ENCODE measurements at regions not wholly inside any gene's neighbourhood (a gene's known extent, or its start where the extent isn't known, plus 50 kb on each side); places are given as distances from the start of the nearest gene placed in this dataset.
"Not testable (repeated sequence)": the region's sequence is repeated elsewhere in the genome, so short reads cannot be mapped to it uniquely, and the experiment has no call there.

DNA sequence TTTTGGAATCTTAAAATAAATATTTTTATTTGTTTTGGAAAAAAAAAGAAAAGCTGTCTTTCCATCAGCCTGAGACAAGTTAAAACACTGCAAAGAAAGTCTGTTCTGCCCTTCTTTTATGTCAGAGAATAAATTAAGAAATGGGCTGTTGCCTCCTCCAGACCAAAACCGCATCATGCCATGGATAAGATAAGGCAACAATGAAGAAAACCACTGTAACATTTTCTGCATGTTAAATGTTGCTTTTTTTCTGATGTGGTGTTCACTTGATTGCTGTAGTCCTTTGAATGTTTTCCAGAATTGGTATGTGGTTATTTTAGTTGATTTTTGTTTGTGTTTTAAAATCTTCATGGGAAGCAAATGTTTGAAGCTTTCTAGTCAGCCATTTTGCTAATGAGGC is 319.2 kb upstream of the CNTN5 start:
- DNase-seq (ENCODE audit: low read depth): no peak

DNA sequence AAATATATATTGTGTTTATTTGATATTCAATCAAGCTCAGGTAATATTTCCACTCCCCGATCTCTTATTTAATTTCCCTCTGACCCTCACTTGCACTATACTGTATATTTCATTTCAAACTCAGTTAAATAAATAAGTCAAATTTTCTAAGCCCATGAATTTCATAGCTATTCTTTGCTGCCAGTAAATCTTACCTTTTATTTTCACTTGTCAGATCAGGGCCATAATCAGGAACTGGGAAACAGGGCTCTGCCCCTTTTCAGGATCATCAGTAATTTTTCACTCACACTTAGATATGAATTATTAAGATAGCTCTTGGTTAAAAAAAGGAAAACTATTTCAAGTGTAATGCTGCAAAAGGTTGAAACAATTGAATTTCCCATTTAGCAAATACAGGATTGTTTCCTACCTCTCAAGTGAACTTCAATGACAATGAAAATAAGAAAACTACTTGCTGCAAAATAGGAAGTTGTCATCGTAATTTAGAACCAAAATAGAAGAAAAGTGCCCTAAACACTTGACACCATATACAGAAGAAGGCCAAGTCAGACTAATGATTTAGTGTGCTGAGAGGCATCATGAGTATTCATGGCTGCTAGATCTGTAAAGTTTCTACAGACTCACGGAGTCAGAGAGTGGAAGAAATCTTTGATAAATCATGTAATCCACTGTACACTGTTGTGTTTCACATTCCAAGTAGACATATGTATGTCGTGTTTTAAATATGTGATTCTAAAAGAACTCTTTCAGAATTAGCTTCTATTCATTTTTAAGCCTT is 316.8 kb upstream of the CNTN5 start:
- DNase-seq (ENCODE audit: low read depth): no peak

DNA sequence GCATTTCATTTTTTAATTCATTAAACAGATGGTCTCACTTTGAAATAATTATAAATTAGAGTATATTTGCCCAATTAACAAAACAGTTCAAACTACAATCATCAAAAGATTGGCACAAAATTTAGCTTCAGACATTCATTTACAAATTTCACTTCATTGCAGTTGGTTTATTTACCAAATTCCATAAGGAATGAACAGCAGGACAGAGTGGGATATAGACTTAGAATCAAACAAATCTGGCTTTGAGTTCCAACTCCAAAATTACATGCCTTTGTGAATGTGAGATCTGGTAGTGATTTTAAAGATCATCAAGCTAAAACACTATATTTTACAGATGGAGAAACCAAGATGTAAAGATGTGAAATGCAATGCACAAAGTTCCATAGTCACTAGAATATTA is 310.7 kb upstream of the CNTN5 start:
- no peak for DNase-seq (ENCODE audit: low read depth)

DNA sequence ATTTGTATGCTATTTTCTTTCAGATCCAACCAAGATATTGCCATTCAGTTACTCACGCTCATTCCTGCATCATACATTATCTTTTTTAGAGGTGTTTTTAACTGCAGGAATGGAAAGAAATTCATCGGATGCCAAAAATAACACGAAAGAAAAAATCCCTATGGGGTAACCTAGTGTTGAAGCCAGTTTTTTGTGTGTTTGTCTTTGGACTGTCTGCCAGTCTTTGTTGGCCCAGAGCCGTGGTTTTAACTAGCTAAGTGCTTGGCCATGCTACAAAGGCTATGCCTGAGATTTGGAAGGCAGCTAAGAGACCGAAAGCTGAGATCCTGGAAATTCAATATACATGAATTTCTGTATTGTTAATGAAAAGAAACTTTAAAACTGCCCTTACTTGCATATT is 309.8 kb upstream of the CNTN5 start:
- no peak for DNase-seq (ENCODE audit: low read depth)

DNA sequence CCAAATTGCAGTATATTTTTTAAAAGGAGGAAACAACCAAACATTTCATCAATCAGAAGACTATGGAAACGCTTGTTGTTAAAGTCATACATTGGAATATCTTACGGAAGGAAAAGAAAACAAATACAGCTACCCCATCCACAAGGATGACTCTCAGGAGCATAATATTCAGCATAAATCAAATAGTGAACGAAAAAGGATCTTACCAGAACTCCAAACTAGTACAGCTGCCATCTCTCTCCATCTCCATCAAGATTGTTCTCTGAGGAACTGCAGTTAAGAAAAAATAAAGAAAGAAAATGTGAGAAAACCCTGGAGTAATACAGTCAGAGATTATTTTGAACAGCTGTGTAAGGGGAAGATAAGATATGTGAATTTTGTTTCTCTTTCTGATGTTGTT is 299.8 kb upstream of the CNTN5 start:
- DNase-seq (ENCODE audit: low read depth): no peak

DNA sequence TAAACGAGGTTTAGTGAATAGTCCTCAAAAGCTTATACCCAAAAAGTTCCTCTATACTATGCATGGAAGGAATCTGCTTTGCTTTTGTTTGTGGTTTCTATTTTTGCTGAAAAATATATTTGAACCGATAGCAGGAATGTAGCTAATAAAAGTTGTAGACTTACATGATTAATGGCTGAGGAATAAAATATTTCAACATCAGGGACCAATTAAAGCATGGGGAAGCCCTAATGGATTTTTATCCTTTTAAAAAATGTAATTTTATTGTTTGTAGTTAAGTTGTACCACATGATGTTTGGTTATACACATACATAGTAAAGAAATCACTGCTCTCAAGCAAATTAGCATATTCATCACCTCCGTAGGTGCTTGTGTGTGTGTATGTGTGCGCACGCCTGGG is 295.3 kb upstream of the CNTN5 start:
- DNase-seq (ENCODE audit: low read depth): no peak

DNA sequence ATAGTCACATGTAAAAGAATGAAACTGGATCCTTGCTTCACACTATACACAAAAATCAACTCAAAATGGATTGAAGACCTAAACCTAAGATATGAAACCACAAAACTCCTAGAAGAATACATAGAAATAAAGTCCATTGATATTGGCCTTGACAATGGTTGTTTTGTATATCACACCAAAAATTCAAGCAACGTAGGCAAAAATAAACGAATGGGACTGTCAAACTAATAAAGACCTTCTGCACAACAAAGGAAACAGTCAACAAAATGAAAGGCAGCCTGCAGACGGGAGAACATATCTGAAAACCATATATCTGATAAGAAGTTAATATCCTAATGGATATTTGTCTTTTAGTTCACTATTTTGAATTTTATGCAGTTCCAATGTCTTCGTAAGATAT is 292.3 kb upstream of the CNTN5 start:
- DNase-seq (ENCODE audit: low read depth): no peak

DNA sequence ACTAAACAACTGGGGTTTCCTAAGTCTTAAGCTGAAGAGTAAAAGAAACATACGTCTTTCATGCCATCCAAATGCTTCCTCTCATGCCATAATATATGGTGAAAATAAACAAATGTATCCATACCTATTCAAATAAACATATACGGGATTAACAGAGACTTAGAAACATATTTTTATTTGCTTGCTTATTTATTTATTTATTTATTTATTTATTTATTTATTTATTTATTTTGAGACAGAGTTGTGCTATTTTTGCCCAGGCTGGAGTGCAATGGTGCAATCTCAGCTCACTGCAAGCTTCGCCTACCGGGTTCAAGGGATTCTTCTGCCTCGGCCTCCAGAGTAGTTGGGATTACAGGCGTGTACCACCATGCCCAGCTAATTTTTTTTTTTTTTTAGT is 291.6 kb upstream of the CNTN5 start:
- no peak for DNase-seq (ENCODE audit: low read depth)

DNA sequence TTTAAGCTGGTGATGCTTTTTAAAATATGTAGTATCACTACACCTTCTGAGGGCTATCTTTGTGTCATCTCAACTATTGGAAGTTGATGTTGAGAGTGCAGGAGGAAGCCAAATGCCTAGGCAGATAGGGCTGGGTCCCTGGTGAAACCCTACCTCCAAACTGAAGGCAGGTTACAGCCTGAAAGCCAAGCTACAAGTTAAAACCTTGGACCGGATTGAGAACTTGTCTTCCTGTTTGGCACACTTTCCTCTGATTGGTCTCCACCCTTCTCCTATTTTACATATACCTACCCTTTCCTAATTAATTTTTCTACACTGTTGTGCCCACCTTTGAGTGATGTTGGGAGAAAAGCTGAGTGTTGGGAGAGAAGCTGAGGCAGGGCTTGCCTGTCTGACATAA is 287.8 kb upstream of the CNTN5 start:
- DNase-seq (ENCODE audit: low read depth): no peak

DNA sequence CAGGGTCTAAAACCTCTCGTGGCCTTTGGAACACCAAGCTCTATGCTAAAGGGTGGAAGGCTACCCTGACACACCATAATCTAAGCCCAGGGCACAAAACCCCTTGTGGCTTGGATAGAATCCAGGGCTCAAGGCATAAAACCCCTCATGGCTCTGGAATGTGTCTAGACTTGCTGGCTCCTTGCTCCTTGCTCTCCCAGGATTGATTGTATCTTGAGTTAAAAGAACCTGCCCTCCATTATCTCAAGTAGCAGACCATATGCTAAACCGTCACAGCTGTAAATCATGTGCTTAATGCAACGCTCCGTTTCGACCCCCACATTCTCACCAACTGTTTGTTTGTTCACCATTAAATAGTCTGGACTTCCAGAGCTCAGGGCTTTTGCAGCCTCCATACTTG is 287.4 kb upstream of the CNTN5 start:
- not testable (repeated sequence) for DNase-seq (ENCODE audit: low read depth)

DNA sequence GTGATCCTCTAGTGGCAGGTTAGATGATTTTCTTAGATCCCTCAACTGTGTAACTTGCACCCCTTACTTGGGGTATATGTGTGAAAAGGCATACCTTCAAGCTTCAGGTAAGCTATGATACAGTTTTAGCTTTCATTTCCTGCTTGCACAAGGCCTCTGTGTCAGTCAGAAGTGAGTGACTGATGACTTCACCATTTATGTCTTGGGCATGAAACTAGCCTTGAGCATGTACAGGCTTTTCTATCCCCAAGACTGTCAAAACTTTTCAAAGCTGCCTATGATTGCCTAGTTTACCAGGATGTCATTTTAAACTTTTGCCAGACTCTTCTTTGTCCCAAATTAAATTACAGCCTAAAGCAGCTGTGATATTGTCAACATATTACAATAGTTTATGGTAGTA is 286.1 kb upstream of the CNTN5 start:
- no peak for DNase-seq (ENCODE audit: low read depth)

DNA sequence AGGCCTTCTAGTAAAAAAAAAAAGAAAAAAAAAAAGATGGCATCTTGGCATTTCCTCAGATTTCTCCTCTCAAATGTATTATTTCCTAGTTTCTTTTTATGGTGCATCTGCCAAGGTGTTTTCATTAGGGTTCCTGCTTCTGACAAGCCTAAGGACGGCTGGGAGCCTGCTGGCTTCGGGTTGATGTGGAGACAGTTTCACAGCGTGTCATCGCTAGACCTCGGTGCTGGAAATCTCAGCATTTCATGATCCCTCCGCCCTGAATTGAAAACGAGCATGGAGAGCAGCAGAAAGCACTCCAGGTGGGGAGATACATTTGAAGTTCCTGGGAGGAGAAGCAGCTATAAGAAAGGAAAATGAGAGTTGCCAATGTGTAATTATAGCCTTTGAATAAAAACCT is 283.9 kb upstream of the CNTN5 start:
- no peak for DNase-seq (ENCODE audit: low read depth)

DNA sequence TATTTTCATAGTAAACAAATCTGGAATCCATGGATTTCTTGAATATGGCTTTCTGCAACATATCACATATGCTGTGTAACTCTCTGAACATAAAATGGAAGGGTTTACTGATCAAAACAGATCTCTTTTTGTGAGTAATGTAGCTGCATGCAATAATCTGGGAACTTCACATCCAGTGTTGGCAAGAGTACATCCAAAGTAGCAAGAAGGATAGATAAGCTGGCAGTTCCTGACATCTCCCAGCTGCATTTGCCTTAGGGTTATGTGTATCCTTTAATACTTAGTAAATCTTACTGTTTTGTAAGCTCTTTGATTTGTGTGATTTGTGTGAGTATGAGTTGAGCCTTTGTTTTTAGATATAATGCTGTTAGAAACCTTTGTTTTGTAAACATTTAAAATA is 280.4 kb upstream of the CNTN5 start:
- DNase-seq (ENCODE audit: low read depth): no peak

DNA sequence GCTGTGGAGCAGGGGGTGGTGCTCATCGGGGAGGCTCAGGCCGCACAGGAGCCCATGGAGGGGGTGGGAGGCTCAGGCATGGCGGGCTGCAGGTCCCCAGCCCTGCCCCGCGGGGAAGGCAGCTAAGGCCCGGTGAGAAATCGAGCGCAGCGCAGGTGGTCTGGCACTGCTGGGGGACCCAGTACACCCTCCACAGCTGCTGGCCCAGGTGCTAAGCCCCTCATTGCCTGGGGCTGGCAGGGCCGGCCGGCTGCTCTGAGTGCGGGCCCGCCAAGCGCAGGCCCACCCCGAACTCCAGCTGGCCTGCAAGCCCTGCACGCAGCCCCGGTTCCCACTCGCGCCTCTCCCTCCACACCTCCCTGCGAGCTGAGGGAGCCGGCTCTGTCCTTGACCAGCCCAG is 257.3 kb upstream of the CNTN5 start:
- not testable (repeated sequence) for DNase-seq (ENCODE audit: low read depth)

DNA sequence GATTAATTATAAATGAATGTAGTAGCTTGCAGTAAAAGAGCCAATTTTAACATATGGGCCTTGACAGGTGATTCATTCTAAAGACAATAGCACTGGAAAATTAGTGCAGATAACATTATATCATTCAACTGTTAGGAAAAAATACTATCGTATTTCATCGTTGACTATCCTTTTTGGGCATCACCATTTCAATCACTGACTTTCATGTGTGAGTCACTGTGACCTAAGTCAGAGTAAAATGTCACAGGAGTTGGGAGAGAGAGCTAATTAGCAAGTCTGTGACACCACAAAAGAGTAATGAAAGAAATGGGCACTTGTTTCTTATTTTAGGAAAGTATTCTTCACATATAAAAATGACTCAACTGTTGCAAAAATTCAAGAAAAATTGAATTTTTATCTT is 253.8 kb upstream of the CNTN5 start:
- no peak for DNase-seq (ENCODE audit: low read depth)

DNA sequence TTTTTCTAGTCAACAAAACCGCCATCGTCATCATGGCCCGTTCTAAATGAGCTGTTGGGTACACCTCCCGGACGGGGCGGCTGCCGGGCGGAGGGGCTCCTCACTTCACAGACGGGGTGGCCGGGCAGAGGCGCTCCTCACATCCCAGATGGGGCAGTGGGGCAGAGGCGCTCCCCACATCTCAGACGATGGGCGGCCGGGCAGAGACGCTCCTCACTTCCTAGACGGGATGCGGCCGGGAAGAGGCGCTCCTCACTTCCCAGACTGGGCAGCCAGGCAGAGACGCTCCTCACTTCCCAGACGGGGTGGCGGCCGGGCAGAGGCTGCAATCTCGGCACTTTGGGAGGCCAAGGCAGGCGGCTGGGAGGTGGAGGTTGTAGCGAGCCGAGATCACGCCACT is 250.7 kb upstream of the CNTN5 start:
- DNase-seq (ENCODE audit: low read depth): not testable (repeated sequence)

DNA sequence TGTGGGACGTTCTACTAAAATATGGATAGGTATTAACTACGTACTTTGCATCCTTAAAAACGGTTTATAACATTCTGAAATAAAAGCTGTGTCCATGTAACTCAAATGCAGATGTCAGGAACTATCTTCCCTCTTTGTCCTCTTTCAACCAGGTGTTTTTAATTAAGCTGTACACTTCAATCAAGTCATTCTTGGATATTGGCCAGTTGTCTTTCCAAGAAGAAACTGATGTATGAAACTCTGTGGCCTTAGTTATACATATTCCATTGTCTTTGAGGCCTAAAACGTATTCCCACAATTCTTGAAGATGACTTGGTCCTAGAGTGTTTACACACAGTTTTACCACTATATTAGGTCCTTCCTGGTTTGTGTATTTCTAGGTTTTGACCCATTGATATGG is 249.0 kb upstream of the CNTN5 start:
- DNase-seq (ENCODE audit: low read depth): no peak

DNA sequence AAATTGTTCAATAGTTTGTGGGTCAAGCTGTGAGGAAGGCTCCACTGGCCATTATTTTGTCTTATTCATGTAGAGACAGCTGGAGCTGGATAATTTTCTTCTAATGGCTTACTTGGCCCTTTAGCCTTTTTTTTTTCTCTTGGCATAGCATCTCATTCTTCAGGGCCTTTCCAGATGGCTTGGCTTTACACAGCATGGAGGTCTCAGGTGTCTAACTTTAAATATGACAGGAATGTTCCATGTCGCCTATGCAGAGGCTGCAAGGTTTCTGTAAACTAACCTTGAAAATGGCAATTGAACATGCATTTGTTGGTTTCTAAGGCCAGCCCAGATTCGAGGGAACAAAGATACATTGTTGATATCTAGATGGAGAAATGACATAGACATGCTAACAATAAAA is 247.9 kb upstream of the CNTN5 start:
- DNase-seq (ENCODE audit: low read depth): no peak

DNA sequence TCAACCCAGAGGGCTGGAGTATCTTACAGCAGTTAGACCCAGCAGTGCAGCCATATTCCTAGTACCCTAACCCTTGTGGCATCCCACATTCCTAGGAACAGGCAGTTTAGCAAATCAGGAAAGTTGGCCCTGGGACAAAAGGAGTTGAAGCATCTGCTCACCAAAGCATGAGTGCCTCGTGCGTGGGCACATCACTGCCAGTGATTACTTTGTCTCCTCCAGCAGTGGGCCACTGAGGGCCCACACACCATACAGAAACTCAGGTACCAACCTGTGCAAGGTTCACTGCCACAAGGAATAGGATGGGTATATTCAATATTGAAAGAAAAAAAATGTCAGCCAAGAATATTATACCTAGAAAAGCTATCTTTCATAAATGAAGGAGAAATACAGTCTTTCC is 227.5 kb upstream of the CNTN5 start:
- DNase-seq (ENCODE audit: low read depth): no peak

DNA sequence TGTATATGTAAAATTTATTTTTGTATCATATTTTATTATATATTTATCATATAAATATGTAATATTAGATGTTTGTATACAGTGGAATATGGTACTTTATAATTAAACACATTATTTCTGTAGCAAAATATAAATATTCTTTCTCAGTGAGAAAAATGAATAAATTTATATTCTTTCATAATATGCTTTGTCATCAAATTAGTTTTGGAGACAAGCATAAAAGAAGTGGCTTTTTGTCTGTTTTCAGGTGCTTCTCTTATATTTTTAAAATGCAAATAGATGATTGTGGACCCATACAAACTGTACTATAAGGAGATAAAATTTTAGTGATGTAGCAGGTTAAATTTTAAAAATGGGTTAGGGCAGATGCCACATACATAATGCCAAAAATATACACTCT is 222.4 kb upstream of the CNTN5 start:
- no peak for DNase-seq (ENCODE audit: low read depth)

DNA sequence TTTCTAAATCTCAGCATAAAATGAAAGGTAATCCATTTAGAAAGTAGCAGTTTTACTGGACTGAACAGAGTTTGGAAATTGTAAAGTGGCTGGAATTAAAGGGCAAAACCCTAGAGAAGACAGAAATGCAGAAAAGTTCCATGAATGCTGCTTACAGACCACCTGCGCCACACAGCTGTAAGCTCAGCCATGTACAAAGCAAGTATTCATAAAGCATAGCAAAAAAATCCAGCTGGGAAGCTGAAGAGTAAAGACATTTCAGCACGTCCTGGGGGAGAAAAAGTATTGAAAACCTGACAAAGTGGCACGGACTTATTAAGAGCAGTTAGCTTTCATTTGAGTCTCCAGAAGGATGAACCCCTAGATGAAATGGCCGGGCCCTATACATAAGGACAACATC is 220.1 kb upstream of the CNTN5 start:
- DNase-seq (ENCODE audit: low read depth): no peak

DNA sequence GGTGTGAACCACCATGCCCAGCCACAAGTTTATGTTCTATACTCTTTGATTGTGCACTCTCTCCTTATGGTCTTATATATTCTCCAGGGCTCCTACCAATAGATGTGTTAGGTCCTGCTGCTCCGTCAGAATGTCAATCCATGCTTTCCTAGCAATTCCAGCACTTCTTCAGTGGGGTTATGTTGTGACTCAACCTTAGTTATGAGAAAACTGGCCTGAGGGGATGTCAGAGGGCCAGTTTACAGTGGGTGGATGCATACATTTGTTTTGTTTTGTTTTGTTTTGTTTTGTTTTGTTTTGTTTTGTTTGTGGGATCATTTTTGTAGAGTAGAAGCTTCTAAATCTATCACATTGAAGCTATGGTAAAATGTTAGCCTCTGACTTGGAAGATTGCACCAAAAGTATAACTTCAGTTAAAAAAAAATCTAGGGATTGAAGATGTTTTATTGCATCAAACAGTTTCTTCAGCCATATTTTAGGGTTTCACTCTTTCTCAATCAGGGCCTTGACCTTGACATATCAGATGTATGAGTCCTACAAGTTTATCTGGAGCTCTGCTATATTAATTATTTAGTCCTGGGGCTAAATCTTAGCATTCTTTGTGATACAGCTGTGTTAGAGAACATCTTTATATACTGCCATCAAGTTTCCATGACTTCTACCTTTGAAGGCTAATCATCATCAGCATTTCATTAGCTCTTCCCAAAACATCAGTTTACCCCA is 191.6 kb upstream of the CNTN5 start:
- DNase-seq (ENCODE audit: low read depth): no peak

DNA sequence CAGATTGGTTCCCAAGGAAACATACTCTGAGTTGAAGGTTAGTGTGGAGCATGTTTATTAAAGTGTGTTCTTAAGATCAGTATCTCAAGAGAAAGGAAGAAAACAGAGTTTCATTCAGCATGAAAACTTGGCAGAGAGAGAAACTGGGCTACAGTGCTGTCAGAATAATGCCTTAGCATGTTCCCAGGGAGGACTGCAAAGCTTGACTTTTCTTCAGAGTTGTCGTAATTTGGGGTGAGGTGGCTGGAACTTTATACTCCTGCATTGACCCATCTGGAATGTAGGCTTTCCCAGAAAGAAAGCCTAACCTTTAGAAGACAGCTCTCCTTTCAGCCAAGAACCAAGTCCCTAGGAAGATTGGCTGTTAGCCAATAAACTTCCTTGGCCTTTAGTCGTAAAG is 190.8 kb upstream of the CNTN5 start:
- DNase-seq (ENCODE audit: low read depth): no peak

DNA sequence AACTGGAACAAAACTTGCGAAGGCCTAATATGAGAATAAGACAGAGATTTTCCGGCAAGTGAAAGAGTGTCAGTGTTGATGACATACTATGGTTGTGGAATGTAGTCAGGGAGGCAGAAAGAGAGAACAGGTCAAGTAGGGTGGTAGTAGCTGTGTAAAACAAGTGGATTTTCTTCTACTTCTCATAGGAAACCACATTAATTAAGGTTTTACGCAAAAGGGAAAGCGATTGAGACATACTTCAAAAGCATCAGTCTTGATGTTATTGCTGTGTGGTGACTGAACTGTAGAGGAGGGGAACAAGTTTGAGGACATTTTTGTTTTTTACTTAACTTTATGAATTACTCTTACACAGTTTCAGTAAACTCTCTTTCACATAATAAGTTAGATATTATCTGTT is 186.0 kb upstream of the CNTN5 start:
- no peak for DNase-seq (ENCODE audit: low read depth)
